ENCODE measurements at regions not wholly inside any gene's neighbourhood (a gene's known extent, or its start where the extent isn't known, plus 50 kb on each side); places are given as distances from the start of the nearest gene placed in this dataset.

GRCh38 chr21:22743085-22743484, 1744.9 kb downstream of the NCAM2 start:
- TF ChIP-seq NFRKB (IDR thresholded peaks at IDR 0.05) (no peak), BHLHE40 (IDR thresholded peaks at IDR 0.05; ENCODE audit: borderline replicate concordance) (no peak), TARDBP (IDR thresholded peaks at IDR 0.05) (no peak), L3MBTL2 (conservative IDR thresholded peaks at IDR 0.05) (no peak), SUZ12 (IDR thresholded peaks at IDR 0.05) (no peak), ARNT (IDR thresholded peaks at IDR 0.05) (no peak), ZNF384 (IDR thresholded peaks at IDR 0.05) (no peak)
